ENCODE measurements at regions not wholly inside any gene's neighbourhood (a gene's known extent, or its start where the extent isn't known, plus 50 kb on each side); places are given as distances from the start of the nearest gene placed in this dataset.

GRCh38 chr17:14904386-14904785, 360.7 kb downstream of the PMP22 start:
- TF ChIP-seq SP1 (CRISPR knock-in tag; conservative IDR thresholded peaks at IDR 0.05), result no peak
- TF ChIP-seq IRF2 (CRISPR knock-in tag; IDR thresholded peaks at IDR 0.05; ENCODE audit: borderline replicate concordance, low read depth), result no peak
- TF ChIP-seq CTCF (IDR thresholded peaks at IDR 0.05), result no peak
- TF ChIP-seq, protein P1, sequence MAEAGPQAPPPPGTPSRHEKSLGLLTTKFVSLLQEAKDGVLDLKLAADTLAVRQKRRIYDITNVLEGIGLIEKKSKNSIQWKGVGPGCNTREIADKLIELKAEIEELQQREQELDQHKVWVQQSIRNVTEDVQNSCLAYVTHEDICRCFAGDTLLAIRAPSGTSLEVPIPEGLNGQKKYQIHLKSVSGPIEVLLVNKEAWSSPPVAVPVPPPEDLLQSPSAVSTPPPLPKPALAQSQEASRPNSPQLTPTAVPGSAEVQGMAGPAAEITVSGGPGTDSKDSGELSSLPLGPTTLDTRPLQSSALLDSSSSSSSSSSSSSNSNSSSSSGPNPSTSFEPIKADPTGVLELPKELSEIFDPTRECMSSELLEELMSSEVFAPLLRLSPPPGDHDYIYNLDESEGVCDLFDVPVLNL (CRISPR knock-in tag; IDR thresholded peaks at IDR 0.05; ENCODE audit: borderline replicate concordance, low read depth), result no peak
- TF ChIP-seq, protein P2, sequence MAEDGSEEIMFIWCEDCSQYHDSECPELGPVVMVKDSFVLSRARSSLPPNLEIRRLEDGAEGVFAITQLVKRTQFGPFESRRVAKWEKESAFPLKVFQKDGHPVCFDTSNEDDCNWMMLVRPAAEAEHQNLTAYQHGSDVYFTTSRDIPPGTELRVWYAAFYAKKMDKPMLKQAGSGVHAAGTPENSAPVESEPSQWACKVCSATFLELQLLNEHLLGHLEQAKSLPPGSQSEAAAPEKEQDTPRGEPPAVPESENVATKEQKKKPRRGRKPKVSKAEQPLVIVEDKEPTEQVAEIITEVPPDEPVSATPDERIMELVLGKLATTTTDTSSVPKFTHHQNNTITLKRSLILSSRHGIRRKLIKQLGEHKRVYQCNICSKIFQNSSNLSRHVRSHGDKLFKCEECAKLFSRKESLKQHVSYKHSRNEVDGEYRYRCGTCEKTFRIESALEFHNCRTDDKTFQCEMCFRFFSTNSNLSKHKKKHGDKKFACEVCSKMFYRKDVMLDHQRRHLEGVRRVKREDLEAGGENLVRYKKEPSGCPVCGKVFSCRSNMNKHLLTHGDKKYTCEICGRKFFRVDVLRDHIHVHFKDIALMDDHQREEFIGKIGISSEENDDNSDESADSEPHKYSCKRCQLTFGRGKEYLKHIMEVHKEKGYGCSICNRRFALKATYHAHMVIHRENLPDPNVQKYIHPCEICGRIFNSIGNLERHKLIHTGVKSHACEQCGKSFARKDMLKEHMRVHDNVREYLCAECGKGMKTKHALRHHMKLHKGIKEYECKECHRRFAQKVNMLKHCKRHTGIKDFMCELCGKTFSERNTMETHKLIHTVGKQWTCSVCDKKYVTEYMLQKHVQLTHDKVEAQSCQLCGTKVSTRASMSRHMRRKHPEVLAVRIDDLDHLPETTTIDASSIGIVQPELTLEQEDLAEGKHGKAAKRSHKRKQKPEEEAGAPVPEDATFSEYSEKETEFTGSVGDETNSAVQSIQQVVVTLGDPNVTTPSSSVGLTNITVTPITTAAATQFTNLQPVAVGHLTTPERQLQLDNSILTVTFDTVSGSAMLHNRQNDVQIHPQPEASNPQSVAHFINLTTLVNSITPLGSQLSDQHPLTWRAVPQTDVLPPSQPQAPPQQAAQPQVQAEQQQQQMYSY (CRISPR knock-in tag; IDR thresholded peaks at IDR 0.05), result no peak
- TF ChIP-seq, protein P3, sequence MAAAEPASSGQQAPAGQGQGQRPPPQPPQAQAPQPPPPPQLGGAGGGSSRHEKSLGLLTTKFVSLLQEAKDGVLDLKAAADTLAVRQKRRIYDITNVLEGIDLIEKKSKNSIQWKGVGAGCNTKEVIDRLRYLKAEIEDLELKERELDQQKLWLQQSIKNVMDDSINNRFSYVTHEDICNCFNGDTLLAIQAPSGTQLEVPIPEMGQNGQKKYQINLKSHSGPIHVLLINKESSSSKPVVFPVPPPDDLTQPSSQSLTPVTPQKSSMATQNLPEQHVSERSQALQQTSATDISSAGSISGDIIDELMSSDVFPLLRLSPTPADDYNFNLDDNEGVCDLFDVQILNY (CRISPR knock-in tag; IDR thresholded peaks at IDR 0.05), result no peak
- no peak for TF ChIP-seq FOXJ3 (CRISPR knock-in tag; IDR thresholded peaks at IDR 0.05; ENCODE audit: borderline replicate concordance)
- TF ChIP-seq ATF3 (CRISPR knock-in tag; conservative IDR thresholded peaks at IDR 0.05), result no peak

Data from WTC11 (cell line).